Neural cell (in vitro differentiated cells): ENCODE measurements at regions not wholly inside any gene's neighbourhood (a gene's known extent, or its start where the extent isn't known, plus 50 kb on each side); places are given as distances from the start of the nearest gene placed in this dataset.

Experiments
- H2AFZ ChIP-seq: fragments of 200-600, 300-800 bp; sonication (generic), shearing (Covaris generic); 2 replicates; pipeline ENCODE4 v1.6.0; 2014; ENCODE audit warnings: low read depth, mild to moderate bottlenecking, antibody characterized with exemption, low read length, moderate library complexity
- H3F3A ChIP-seq: fragments of 200-600 bp; shearing (Covaris generic); 2 replicates; pipeline ENCODE4 v1.6.1; 2016; ENCODE audit warnings: mild to moderate bottlenecking, moderate library complexity, mixed read lengths, antibody characterized with exemption, low read length; ENCODE audit not compliant: insufficient read depth, poor library complexity, severe bottlenecking
- H3K27ac ChIP-seq: fragments of 200-600, 300-800 bp; sonication (generic), shearing (Covaris generic); 2 replicates; pipeline ENCODE4 v1.5.1; 2014; ENCODE audit warnings: mild to moderate bottlenecking, low read length, moderate library complexity
- H3K27me3 ChIP-seq: fragments of 300-800, 200-600 bp; sonication (generic), shearing (Covaris generic); 2 replicates; pipeline ENCODE4 v1.6.0; 2014; ENCODE audit warnings: mild to moderate bottlenecking, low read depth, low read length, moderate library complexity; ENCODE audit not compliant: insufficient read depth
- H3K36me3 ChIP-seq: fragments of 300-800, 200-600 bp; sonication (generic), shearing (Covaris generic); 2 replicates; pipeline ENCODE4 v1.5.1; 2014; ENCODE audit warnings: mild to moderate bottlenecking, antibody characterized with exemption, low read length, moderate library complexity; ENCODE audit not compliant: insufficient read depth
- H3K4me2 ChIP-seq: fragments of 300-800, 200-600 bp; sonication (generic), shearing (Covaris generic); 2 replicates; pipeline ENCODE4 v1.6.0; 2014; ENCODE audit warnings: mild to moderate bottlenecking, low read length
- H3K4me3 ChIP-seq: fragments of 300-800, 200-600 bp; sonication (generic), shearing (Covaris generic); 2 replicates; pipeline ENCODE4 v1.5.1; 2014; ENCODE audit warnings: mild to moderate bottlenecking, low read length, moderate library complexity
- H3K79me2 ChIP-seq: fragments of 200-600 bp; shearing (Covaris generic); replicated peaks from 2 replicates; pipeline ENCODE4 v1.6.0; 2014; ENCODE audit warnings: mild to moderate bottlenecking, low read length, moderate library complexity; ENCODE audit not compliant: insufficient read depth
- H3K9ac ChIP-seq: fragments of 300-800, 200-600 bp; sonication (generic), shearing (Covaris generic); 2 replicates; pipeline ENCODE4 v1.6.1; 2016; ENCODE audit warnings: mild to moderate bottlenecking, low read length, mixed read lengths
- H3K9me2 ChIP-seq: fragments of 200-600 bp; shearing (Covaris generic); 2 replicates; pipeline ENCODE4 v1.6.1; 2016; ENCODE audit warnings: mild to moderate bottlenecking, low read length, mixed read lengths; ENCODE audit not compliant: insufficient read depth
- H3K9me3 ChIP-seq: fragments of 200-600, 300-800 bp; sonication (generic), shearing (Covaris generic); 2 replicates; pipeline ENCODE4 v1.6.1; 2016; ENCODE audit warnings: mild to moderate bottlenecking, mixed run types, low read length, moderate library complexity, mixed read lengths
- H4K20me1 ChIP-seq: fragments of 200-600 bp; shearing (Covaris generic); 2 replicates; pipeline ENCODE4 v1.6.1; 2016; ENCODE audit warnings: mild to moderate bottlenecking, mixed run types; ENCODE audit not compliant: insufficient read depth
- CTCF ChIP-seq: fragments of 450-650 bp; IDR thresholded peaks from 2 replicates; pipeline ENCODE4 v1.5.1; 2014; ENCODE audit warnings: antibody characterized with exemption, mild to moderate bottlenecking, moderate library complexity; ENCODE audit not compliant: poor library complexity, severe bottlenecking
- EP300 ChIP-seq: fragments of 450-650 bp; conservative IDR thresholded peaks from 2 replicates; pipeline ENCODE4 v1.6.1; 2014; ENCODE audit warnings: antibody characterized with exemption, mild to moderate bottlenecking, moderate library complexity; ENCODE audit not compliant: poor library complexity, severe bottlenecking
- EZH2 ChIP-seq: fragments of 200-600, 300-800 bp; shearing (Covaris generic), sonication (generic); IDR thresholded peaks from 2 replicates; pipeline ENCODE4 v1.6.1; 2014; ENCODE audit warnings: antibody characterized with exemption, low read length, borderline replicate concordance, mild to moderate bottlenecking; ENCODE audit not compliant: insufficient read depth, poor library complexity, severe bottlenecking
- MXI1 ChIP-seq: fragments of 450-650 bp; conservative IDR thresholded peaks from 2 replicates; pipeline ENCODE4 v1.6.1; 2014; ENCODE audit warnings: antibody characterized with exemption, mild to moderate bottlenecking; ENCODE audit not compliant: poor library complexity, severe bottlenecking
- POLR2AphosphoS5 ChIP-seq: IDR thresholded peaks from 2 replicates; pipeline ENCODE4 v1.6.1; 2012
- RAD21 ChIP-seq: fragments of 450-650 bp; conservative IDR thresholded peaks from 2 replicates; pipeline ENCODE4 v1.6.1; 2014; ENCODE audit warnings: antibody characterized with exemption, mild to moderate bottlenecking, moderate library complexity
- SMC3 ChIP-seq: fragments of 450-650 bp; conservative IDR thresholded peaks from 2 replicates; pipeline ENCODE4 v1.6.1; 2014; ENCODE audit warnings: antibody characterized with exemption, mild to moderate bottlenecking, moderate library complexity; ENCODE audit not compliant: poor library complexity
- TAF1 ChIP-seq: IDR thresholded peaks from 2 replicates; pipeline ENCODE4 v1.6.1; 2012; ENCODE audit warnings: low read depth
- TF ChIP-seq, protein P1 (sequence below): IDR thresholded peaks from 2 replicates; pipeline ENCODE4 v1.6.1; 2012; ENCODE audit warnings: borderline replicate concordance

- H3K27me3 ChIP-seq = peaks cover 38% of the 10 kb centered on the region
- no peaks in the 10 kb centered on the region for H3K79me2 ChIP-seq
- H3F3A ChIP-seq = peaks cover 7% of the 10 kb centered on the region
- no peaks in the 10 kb centered on the region for H4K20me1 ChIP-seq
- H3K9me2 ChIP-seq = no peaks in the 10 kb centered on the region
- no peak for TF ChIP-seq EP300
- TF ChIP-seq, protein P1, sequence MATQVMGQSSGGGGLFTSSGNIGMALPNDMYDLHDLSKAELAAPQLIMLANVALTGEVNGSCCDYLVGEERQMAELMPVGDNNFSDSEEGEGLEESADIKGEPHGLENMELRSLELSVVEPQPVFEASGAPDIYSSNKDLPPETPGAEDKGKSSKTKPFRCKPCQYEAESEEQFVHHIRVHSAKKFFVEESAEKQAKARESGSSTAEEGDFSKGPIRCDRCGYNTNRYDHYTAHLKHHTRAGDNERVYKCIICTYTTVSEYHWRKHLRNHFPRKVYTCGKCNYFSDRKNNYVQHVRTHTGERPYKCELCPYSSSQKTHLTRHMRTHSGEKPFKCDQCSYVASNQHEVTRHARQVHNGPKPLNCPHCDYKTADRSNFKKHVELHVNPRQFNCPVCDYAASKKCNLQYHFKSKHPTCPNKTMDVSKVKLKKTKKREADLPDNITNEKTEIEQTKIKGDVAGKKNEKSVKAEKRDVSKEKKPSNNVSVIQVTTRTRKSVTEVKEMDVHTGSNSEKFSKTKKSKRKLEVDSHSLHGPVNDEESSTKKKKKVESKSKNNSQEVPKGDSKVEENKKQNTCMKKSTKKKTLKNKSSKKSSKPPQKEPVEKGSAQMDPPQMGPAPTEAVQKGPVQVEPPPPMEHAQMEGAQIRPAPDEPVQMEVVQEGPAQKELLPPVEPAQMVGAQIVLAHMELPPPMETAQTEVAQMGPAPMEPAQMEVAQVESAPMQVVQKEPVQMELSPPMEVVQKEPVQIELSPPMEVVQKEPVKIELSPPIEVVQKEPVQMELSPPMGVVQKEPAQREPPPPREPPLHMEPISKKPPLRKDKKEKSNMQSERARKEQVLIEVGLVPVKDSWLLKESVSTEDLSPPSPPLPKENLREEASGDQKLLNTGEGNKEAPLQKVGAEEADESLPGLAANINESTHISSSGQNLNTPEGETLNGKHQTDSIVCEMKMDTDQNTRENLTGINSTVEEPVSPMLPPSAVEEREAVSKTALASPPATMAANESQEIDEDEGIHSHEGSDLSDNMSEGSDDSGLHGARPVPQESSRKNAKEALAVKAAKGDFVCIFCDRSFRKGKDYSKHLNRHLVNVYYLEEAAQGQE = no peak
- peak; percentile 40 for TF ChIP-seq POLR2AphosphoS5
- peak; percentile 88 for TF ChIP-seq CTCF
- no peak for TF ChIP-seq TAF1
- TF ChIP-seq EZH2 = no peak
- peak; percentile 82 for TF ChIP-seq RAD21
- TF ChIP-seq SMC3 = peak; percentile 84
- peak; percentile 17 for TF ChIP-seq MXI1
- H3K4me2 ChIP-seq = peak overlapping the region; percentile 96
- peak overlapping the region; percentile 81 for H3K4me3 ChIP-seq
- peak overlapping the region; percentile 75 for H2AFZ ChIP-seq
- no peaks in the 10 kb centered on the region for H3K36me3 ChIP-seq
- H3K9ac ChIP-seq = peak overlapping the region; percentile 98
- peak overlapping the region; percentile 100 for H3K27ac ChIP-seq
- no peaks in the 10 kb centered on the region for H3K9me3 ChIP-seq
Observed at GRCh38 chr10:101291331-101292193, 62.3 kb upstream of the LBX1 start.

- peak overlapping the region; percentile 100 for H3K27ac ChIP-seq
- H3K27me3 ChIP-seq = peaks cover 30% of the 10 kb centered on the region
- TF ChIP-seq, protein P1 = peak; percentile 48
- TF ChIP-seq RAD21 (peak; percentile 59), TAF1 (no peak), EP300 (peak; percentile 89), CTCF (peak; percentile 24), MXI1 (peak; percentile 40), POLR2AphosphoS5 (peak; percentile 83), EZH2 (no peak), SMC3 (peak; percentile 67)
Observed at GRCh38 chr10:101292194-101293006, 61.6 kb upstream of the BTRC start.

More at GRCh38 chr10:101292194-101293006, 61.6 kb upstream of the BTRC start:
- Histone ChIP-seq H3K9ac (peak overlapping the region; percentile 98), H3K9me3 (no peaks in the 10 kb centered on the region), H2AFZ (peak overlapping the region; percentile 75), H3K36me3 (no peaks in the 10 kb centered on the region), H3F3A (peaks cover 7% of the 10 kb centered on the region), H3K9me2 (no peaks in the 10 kb centered on the region), H4K20me1 (no peaks in the 10 kb centered on the region), H3K4me2 (peak overlapping the region; percentile 96), H3K79me2 (no peaks in the 10 kb centered on the region), H3K4me3 (peak overlapping the region; percentile 81)
